MCF 10A (cell line): ENCODE measurements at regions not wholly inside any gene's neighbourhood (a gene's known extent, or its start where the extent isn't known, plus 50 kb on each side); places are given as distances from the start of the nearest gene placed in this dataset.

Experiments
- BruUV-seq: library from RNA; stranded (reverse); fragments of 400-500 nt; replicated peaks from 2 replicates; lab custom pipeline; 2021; lab: Mats Ljungman, UMichigan
- CTCF ChIA-PET: fragments of 300-600 bp; sonication (Branson Sonifier 250); formaldehyde crosslinking; extraction: SDS; loops from one replicate; lab custom pipeline; 2021; ENCODE audit warnings: antibody characterized with exemption, inconsistent platforms; lab: Yijun Ruan, JAX
- POLR2A ChIA-PET: fragments of 300-600, 350-650 bp; sonication (Branson Sonifier 250); formaldehyde crosslinking; extraction: SDS; loops from one replicate; lab custom pipeline; 2020; ENCODE audit warnings: antibody characterized with exemption, inconsistent platforms; lab: Yijun Ruan, JAX
- DNase-seq: peaks from one replicate; pipeline ENCODE4 v3.0.0-alpha.2; 2018; ENCODE audit not compliant: unreplicated experiment
- H3K27ac Mint-ChIP-seq: one replicate; pipeline ENCODE4 v1.8.0; 2022; ENCODE audit warnings: mild to moderate bottlenecking, low read depth, mixed read lengths; ENCODE audit not compliant: unreplicated experiment
- H3K27me3 Mint-ChIP-seq: one replicate; pipeline ENCODE4 v1.8.0; 2022; ENCODE audit warnings: mixed read lengths; ENCODE audit not compliant: insufficient read depth, unreplicated experiment
- H3K36me3 Mint-ChIP-seq: one replicate; pipeline ENCODE4 v1.8.0; 2022; ENCODE audit warnings: mild to moderate bottlenecking, moderate library complexity, mixed read lengths; ENCODE audit not compliant: insufficient read depth, unreplicated experiment
- H3K4me1 Mint-ChIP-seq: one replicate; pipeline ENCODE4 v1.8.0; 2022; ENCODE audit warnings: mixed read lengths; ENCODE audit not compliant: insufficient read depth, unreplicated experiment
- H3K4me3 Mint-ChIP-seq: one replicate; pipeline ENCODE4 v1.8.0; 2022; ENCODE audit warnings: mild to moderate bottlenecking, moderate library complexity, mixed read lengths; ENCODE audit not compliant: unreplicated experiment
- H3K9me3 Mint-ChIP-seq: one replicate; pipeline ENCODE4 v1.8.0; 2022; ENCODE audit warnings: mixed read lengths; ENCODE audit not compliant: unreplicated experiment
- CTCF ChIP-seq: fragments of 200-600 bp; IDR thresholded peaks from one replicate; pipeline ENCODE4 v1.8.0; 2022; ENCODE audit warnings: antibody characterized with exemption, mild to moderate bottlenecking; ENCODE audit not compliant: unreplicated experiment
- intact Hi-C: fragments of 100-400 bp; cut with micrococcal nuclease; formaldehyde crosslinking; loops from 2 replicates; pipeline ENCODE4 v1.14.1; 2022

- ChIA-PET POLR2A (interaction anchor here (0.7 kb wide), 1 partner anchor 316 kb away, joined by 3 read pairs; no protein-coding TSS in a partner anchor), CTCF (interaction anchor here (0.5 to 0.6 kb wide), 2 partner anchors 75 to 613 kb away, joined by 3 to 4 read pairs; no protein-coding TSS in a partner anchor)
- no peaks in the 10 kb centered on the region for H3K27me3 Mint-ChIP-seq
- intact Hi-C loops = no loop called here
- TF ChIP-seq CTCF = no peak
- no peaks in the 10 kb centered on the region for H3K36me3 Mint-ChIP-seq
- DNase-seq = no peak
- no peak overlapping the region for H3K4me3 Mint-ChIP-seq
- H3K9me3 Mint-ChIP-seq = peaks cover 25% of the 10 kb centered on the region
- no TSS peak for BruUV-seq
- no peaks in the 10 kb centered on the region for H3K4me1 Mint-ChIP-seq
- no peak overlapping the region for H3K27ac Mint-ChIP-seq
Observed at GRCh38 chr10:84891631-84892030, 563.2 kb downstream of the CCSER2 start.

GRCh38 chr10:84895541-84895940, 567.2 kb downstream of the CCSER2 start:
- Mint-ChIP-seq H3K4me3 (no peak overlapping the region), H3K9me3 (peaks cover 21% of the 10 kb centered on the region), H3K27ac (no peak overlapping the region), H3K4me1 (no peaks in the 10 kb centered on the region), H3K27me3 (no peaks in the 10 kb centered on the region), H3K36me3 (no peaks in the 10 kb centered on the region)
- no peak for DNase-seq
- ChIA-PET CTCF (no interaction called here), POLR2A (no interaction called here)
- TF ChIP-seq CTCF = no peak
- BruUV-seq = no TSS peak
- intact Hi-C loops = no loop called here

- no TSS peak for BruUV-seq
- intact Hi-C loops = no loop called here
- CTCF ChIA-PET = interaction anchor here (0.7 kb wide), 1 partner anchor 1027 kb away, joined by 3 read pairs; no protein-coding TSS in a partner anchor
Observed at GRCh38 chr10:84896909-84897308, 568.5 kb downstream of the CCSER2 start.

GRCh38 chr10:84899268-84899667, 570.9 kb downstream of the CCSER2 start:
- ChIA-PET POLR2A (no interaction called here), CTCF (no interaction called here)
- H3K4me3 Mint-ChIP-seq = no peak overlapping the region
- intact Hi-C loops = no loop called here
- DNase-seq = no peak
- no peaks in the 10 kb centered on the region for H3K27me3 Mint-ChIP-seq
- H3K4me1 Mint-ChIP-seq = no peaks in the 10 kb centered on the region
- peaks cover 18% of the 10 kb centered on the region for H3K9me3 Mint-ChIP-seq
- no peak overlapping the region for H3K27ac Mint-ChIP-seq
- no peaks in the 10 kb centered on the region for H3K36me3 Mint-ChIP-seq
- no peak for TF ChIP-seq CTCF
- BruUV-seq = no TSS peak

More at GRCh38 chr10:84896909-84897308, 568.5 kb downstream of the CCSER2 start:
- Mint-ChIP-seq H3K4me3 (no peak overlapping the region), H3K4me1 (no peaks in the 10 kb centered on the region), H3K36me3 (no peaks in the 10 kb centered on the region), H3K9me3 (peaks cover 27% of the 10 kb centered on the region), H3K27me3 (no peaks in the 10 kb centered on the region), H3K27ac (no peak overlapping the region)
- no peak for TF ChIP-seq CTCF
- DNase-seq = no peak
- POLR2A ChIA-PET = no interaction called here
